HG03521 (cell line): ENCODE measurements at regions not wholly inside any gene's neighbourhood (a gene's known extent, or its start where the extent isn't known, plus 50 kb on each side); places are given as distances from the start of the nearest gene placed in this dataset.

ENCODE experiments used
- ATAC-seq: cut with Tn5 transposase; IDR thresholded peaks from one replicate; pipeline ENCODE4 v1.9.1; 2021; ENCODE audit warnings: mild to moderate bottlenecking, moderate library complexity; ENCODE audit not compliant: unreplicated experiment

DNA sequence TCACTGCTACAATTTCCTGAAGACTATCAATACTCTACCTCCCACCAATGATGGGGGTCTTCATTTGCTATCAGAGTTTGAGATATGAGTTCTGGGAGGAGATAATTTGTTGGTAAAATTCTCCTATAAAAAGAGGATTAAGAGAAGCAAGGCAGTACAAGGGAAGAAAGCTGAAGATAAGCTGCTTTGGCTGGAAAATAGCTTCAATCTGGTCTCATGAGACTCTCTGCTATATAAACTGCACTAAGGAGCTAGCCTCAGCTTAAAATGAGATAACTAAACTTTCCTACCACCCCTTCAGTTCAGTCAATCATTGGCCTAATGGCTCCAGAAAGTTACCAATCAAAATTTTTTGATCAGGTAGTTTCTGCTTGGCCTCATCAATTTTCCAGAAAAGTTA lies 2105.0 kb downstream of the ARAP2 start:
- no peak for ATAC-seq

DNA sequence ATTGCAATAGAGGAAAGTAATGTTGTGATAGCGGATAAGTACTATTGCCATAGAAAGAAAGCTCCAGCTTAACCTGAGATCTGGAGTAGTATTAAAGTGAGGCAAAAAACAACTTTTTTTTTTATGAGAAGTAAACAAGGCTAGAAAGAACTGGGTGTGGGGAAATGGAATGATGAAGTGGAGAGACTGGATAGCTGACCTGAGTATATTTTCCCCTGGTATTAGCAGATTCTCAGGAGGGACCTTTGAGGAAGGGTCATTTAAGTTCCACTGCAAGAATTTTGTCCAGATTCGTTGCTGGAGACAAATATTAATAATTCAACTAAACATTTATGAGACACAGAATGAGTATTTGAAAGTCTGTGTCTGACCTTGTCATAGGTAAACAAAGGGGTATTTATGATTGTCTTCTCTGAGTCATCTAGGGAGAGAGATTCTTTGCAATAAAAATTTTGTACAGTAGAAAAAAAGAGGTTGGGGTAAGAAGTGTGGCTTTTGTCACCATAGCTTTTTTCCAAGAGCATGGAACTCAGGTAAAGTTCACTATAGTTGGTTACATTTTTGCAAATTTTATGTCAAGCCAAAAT lies 2095.9 kb downstream of the ARAP2 start:
- ATAC-seq = no peak

DNA sequence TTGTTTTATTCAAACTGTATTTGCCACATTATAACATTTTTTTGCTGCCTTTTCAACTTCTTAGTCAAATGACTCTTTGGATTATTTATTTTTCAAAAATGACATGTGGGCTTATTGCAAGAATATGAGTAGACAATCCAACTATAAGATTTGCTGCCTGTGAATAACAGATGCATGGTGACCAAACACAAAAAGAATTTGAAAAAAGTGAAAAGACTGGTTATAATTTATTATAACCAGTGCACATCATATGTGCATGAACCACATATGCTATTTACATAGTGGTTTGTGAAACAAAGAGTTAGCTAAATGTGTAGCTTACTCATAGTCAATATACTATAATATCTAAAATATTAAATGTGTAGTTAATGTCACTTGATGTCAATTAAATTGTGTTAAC lies 2086.8 kb downstream of the ARAP2 start:
- ATAC-seq = no peak

DNA sequence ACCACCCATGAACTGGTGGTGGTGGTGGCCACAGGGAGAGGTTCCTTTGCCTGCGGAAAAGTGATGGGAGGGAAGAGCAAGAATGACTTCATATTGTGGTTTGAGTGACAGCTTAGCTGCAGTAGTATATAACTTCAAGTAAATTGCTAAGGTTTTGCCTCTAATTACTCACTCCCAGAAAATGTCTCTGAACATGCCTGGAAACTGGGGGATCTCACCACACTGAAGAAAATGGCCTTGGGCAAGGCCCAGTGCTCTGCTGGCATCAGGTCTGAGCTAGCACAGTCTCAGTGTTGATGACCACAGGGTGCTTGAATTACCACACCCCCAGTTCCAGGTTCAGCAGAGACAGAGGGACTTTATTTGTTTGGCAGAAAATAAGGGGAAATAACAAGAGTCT lies 2085.4 kb downstream of the ARAP2 start:
- ATAC-seq = no peak

DNA sequence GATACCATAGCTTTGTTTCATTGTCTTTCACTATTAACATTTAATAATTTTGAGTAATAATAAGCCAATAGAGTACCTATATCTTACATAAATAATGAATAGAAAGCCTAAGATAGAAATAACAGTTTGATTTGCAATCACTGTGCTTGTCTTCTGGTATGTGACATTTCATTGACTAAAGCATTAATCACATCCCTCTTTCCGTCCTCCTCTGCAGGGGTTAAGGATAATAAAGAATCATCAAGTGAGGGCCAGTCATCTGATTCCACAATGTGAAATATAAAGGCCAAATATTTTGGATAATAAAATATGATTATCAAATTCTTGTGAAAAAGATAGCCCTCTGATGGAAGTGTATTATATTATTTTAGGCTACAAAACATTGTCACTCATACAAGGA lies 2073.4 kb downstream of the ARAP2 start:
- ATAC-seq = no peak

DNA sequence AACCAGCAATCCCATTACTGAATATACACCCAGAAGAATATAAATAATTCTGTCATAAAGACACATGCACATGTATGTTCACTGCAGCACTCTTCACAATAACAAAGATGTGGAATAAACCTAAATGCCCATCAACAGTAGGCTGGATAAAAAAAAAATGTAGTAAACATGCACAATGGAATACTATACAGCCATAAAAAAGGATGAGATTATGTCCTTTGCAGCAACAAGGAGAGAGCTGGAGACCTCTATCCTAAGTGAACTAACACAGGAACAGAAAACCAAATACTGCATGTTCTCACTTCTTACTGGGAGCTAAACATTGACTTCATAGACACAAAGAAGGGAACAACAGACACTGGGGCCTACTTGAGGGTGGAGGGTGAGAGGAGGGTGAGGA lies 2067.7 kb downstream of the ARAP2 start:
- ATAC-seq = no peak

DNA sequence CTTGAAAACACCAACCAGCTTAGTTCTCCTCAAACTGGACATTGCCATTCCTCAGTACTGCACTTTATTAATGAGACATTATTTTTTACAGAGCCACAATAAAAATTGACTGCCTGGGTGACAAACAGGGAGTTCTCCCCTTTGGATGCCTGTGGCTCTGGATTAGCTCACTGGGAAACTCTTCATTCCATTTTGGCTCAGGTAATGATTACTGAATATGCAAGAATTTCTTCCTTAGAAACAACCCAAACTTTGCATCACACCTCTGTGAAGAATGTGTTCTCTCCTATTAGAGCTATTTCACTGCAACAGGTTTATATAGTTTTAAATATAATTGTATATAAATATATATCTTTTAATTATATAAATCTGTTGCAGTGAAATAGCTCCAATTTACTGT lies 2065.8 kb downstream of the ARAP2 start:
- no peak for ATAC-seq

DNA sequence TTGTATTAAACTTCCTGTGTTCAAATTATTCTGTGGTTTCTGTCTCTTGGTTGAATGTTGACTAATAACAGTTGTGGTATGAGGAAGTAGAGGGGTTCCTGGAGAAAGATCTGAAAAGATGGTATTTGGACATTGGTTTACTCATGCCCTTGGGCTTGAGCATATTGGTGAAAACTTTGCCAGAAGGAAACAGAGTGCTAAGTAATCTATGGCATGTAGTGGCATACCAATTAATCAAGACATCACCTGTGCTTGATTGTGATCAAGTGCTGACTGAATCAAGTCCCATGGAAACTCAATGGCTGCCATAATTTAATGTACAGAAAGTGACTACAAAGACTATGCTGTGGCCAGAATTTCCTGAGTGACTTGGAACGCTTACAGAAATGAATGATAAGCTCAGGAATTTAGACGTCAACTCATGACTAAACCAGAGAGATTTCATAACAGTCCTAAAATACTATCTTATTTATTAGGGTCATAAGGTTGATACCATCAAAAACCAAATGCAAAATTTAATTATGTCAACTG lies 2062.9 kb downstream of the ARAP2 start:
- ATAC-seq = no peak

DNA sequence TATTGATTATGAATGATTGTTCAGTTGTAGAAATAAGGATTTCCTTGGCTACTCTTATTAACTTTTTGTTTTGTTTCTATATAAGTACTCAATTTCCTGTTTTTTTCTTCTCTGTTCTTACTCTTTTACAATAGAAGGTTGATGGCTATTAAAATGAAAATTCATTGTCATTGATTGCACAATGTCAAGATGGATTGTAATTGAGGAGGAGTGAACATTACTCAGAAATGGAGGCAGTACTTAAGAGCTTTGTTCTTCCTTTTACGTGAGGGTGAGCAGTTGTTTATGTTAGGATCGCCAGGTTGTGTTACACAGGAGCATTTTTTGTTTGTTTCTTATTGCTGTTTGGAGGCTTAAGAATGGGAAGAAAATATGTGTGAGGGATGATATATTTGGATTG lies 2062.4 kb downstream of the ARAP2 start:
- ATAC-seq = no peak

DNA sequence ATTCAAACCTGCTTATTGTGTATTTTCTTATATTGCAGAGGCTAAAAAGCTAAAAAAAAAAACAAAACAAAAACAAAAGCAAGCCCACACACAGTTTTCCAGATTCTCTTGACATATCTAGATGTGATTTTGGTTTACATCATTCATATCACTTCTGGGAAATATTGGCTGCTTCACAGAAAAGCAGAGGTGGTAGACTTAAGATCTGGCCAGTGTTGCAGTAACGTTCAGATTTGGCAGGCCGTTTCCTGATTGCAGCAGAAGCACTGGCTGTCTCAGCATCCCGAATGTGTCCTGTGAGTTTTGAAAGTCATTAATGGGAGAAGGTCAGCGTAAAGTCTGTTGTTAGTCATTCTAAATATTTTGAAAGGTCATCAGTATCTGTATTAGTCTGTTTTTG lies 2062.0 kb downstream of the ARAP2 start:
- no peak for ATAC-seq

DNA sequence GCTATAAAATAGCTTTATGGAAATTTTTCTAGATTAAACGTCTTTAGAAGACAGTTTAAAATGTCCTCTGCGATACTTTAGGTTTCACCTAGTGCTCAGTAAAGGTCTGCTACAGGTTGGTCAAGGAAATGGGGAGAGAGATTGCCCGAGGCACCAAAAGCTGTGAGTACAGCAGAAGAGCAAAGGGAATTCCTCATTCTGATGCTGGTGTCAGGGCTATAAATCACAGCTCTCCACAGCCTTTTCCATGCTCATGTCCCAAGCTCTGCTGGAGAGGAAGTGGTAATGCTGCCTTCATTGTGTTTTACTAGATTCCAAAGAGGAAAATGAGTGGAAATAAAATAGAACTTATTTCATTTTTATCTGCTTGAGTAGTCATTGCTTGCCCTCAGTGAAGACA lies 2060.4 kb downstream of the ARAP2 start:
- ATAC-seq = no peak

DNA sequence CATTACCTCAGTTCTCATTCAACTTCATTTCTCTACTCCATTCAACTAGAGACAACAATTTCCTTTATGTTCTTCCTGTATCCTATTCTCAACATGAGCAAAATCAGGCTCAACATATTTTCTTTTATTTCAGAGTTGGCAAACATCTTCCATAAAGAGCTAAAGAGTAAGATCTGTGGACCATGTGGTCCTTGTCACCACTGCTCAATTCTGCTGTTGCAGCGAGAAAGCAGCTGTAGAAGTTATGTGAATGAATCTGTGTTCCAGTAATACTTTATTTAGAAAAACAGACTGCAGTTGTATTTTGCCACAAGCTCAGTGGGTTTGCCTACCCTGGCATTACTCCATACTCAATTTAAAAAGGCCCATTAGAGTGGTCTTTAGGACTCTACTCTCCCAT lies 2057.3 kb downstream of the ARAP2 start:
- ATAC-seq = no peak

DNA sequence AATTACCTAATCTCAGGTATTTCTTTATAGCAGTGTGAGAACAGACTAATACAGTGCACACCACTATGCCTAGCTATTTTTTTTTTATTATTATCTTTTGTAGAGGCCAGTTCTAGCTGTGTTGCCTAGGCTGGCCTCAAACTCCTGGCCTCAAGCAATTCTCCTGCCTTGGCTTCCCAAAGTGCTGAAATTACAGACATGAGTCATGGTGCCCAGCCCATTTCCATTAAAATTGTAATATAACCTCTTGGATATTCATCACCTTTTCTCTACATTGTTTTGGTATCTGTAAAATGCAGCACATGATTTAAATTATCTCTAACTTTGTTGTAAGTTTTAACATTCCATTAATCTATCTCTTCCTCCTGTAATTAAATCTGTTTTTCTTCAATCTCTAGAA lies 2052.9 kb downstream of the ARAP2 start:
- ATAC-seq = no peak

DNA sequence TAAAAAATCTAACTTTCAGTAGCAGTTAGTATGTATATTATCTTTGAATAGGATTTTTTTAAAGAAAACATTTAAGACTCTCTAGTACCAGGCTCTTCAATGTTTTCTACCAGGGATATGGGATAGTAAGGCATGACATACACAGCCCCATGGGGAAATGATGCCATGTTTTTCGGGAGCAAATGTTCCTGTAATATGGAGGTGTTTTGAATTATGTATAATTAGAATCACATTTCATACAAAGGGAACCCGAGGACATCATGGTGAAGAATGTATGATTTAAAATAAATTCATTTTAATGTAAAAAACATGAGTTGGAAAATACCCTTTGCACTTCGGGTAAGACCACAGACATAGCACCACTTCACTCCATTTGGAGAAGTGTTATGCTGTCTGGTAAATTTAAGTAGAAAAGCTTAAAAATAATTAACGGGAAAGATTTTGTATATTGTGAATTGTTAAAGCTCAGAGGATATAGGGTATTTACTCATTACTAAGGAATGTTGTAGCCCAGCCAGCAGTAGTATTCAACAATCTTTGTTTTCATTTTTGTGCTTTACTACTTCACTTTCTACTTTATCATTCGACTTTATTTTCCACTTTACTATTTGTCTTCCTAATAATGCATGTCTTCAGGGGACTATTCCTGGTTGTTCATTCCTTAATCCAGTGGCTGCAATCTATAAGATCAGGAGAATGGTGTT lies 2050.7 kb downstream of the ARAP2 start:
- no peak for ATAC-seq

DNA sequence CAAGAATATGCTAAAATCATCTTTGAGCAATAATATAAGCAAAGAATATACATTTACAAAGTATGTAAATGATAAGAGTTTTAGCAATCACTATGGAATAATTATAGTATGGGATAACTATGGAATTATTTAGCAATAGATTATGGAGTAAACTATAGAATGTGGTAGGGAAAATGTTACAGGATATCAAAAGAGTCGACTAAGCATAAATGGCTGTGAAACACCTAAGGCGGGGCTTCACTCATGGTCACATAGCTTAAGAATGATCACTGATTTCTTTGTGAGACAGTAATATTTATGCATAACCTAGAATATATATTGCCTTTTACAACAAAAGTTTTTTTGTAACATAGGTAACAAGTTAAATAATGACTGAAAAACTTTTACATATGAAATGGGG lies 2049.7 kb downstream of the ARAP2 start:
- ATAC-seq = no peak

DNA sequence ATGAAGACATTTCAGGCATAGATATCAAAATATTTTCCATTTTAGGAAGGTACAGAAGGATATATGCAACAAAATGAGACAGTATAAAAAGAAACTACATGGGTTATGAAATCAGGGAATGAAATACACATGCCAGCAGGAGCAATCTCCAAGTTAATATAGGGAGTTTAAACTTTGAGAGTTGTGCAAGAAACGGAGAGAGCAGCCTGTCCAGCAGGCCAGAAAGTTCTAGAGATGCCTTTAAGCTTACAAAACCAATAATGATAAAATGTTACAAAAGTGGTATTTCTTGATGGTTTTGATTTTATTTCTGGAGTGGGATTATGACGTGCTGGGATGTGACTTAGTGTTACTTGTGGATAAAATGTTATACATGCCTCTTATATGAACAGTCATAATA lies 2047.9 kb downstream of the ARAP2 start:
- ATAC-seq = no peak

DNA sequence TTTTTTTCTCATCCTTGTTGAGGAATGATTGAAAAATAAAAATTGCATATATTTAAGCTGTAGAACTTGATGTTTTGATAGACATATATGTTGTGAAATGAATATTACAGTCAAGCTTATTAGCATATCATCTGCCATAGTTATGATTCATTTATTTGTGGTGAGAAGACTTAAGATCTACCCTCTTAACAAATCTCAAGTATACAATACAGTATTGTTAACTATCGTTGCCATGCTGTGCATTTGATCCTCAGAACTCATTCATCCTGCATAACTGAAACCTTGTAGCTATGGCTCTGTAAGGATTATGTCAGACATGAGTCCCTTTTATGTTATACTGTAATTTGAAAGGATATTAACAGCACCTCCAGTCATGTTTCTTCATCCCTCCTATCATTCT lies 2045.3 kb downstream of the ARAP2 start:
- no peak for ATAC-seq

DNA sequence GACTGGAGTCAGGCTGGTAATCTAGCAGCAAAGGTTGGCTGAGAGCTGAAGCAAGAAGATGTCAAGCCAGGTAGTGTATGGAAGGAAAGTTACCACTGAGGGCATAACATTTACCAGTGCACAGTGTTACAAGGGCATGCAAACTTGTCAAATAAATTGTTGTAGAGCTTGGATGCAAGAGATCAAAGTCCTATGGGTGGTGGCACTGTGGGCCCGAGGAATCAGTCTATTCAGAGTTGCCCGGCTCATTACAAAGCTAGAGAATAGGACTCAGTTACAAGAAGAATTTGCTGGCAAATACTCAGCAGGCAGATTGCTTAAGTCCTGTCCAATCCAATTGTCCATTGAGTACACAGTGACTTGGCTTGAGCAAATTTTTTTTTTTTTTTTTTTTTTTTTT lies 2043.8 kb downstream of the ARAP2 start:
- ATAC-seq = no peak

DNA sequence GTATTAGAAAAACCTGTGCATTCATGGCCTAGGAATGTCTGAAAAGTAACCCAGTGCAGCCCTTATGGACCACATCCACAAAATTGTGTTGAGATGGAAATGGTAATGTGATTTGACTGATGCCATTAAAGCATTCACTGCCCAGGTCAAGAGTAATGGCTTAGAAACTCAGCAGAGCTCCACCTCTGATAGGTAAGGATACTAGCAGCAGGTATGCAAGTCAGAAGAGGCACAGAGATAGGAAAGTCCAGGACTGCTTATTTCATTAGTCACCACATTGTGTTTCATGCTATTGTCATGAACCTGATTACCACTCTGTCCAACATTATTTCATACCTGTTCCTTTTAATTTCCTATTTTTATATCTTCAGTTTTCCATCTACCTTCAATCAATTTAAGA lies 2042.2 kb downstream of the ARAP2 start:
- ATAC-seq = no peak

DNA sequence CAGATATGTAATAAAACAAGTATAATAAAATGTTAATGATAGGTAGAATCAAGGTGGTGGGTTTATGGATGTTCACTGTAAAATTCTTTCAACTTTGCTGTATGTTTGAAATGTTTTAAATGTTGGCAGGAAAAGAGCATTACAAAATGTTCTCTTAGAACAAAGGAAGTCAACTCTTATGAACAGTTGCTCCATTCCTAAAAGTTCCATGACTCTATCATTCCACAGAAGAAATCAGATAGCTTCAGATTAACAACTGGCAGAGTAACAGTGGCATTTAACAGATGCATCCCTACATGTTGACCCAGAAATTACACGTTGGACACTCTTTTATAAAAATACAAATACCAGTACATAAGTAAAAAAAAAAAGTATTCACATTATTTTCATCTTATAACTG lies 2023.7 kb downstream of the ARAP2 start:
- no peak for ATAC-seq

DNA sequence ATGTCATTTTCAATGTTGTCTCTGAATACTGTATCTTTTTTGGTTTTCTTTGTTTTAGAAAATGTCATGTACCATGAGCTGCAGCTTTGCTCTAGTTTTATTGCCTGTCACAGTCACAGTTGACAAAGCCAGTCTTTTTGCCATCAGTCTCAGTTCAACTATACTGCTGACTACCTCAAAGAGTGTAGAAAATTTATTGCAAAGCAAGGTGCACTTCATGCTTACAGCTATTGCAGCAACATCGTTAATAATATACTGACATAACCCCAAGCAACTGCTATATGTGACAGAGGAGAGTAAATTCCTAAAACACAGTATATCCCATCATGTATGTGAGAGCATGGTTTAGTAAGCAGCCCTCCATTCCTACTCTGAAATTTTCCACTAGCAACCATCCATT lies 2022.3 kb downstream of the ARAP2 start:
- no peak for ATAC-seq

DNA sequence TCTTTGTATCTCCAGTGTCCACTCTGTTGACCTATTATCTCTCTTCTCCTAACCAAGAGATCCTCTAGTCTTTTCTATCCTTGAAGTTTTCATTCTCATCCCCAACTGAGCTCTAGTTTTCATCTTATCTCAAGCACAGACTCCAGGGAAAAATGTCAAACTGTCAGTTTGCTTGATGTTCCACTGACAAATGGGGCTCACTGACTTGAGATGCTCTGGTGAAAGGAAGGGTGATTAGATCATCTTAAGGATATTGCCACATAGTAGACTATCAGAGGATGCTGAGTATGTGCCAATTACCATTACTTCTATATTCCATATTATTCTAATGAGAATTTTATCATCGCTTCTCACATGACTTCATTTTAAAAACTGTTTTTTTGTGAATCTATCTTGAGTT lies 2008.2 kb downstream of the ARAP2 start:
- no peak for ATAC-seq

DNA sequence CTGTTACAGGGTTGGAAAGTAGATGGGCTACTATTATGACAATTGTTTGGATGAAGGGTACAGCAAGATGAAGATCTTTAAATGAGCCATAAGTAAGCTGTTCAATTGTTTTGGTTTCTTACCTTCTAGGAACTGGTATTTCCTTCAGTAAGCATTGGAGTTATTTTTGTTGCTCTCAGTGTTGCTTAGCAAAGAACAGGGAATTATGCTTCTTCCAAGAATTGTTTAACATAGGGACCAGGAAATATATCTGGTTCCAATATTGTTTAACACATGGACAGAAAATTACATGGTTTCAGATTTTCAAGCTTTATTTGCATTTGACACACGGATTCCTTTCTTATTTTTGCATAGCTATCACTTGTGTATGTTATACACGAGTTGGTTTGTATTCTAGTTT lies 1999.0 kb downstream of the ARAP2 start:
- ATAC-seq = no peak
